Gastroesophageal sphincter (tissue), 4 donors: ENCODE measurements at regions not wholly inside any gene's neighbourhood (a gene's known extent, or its start where the extent isn't known, plus 50 kb on each side); places are given as distances from the start of the nearest gene placed in this dataset.

ENCODE experiments used
- ATAC-seq: fragments of 150-250 bp; one replicate; pipeline ENCODE4 v1.9.1; 2016; ENCODE audit warnings: mild to moderate bottlenecking, moderate library complexity
- H3K27ac ChIP-seq, 4 donors: fragments of 200-600 bp; sonication (generic) in 3 of 4; 1 replicate in 3 of 4; 2 replicates in 1 of 4; pipeline ENCODE4 v1.5.1; 2016 to 2019
- H3K27me3 ChIP-seq: fragments of 200-600 bp; sonication (generic); one replicate; pipeline ENCODE4 v1.5.1; 2019
- H3K36me3 ChIP-seq, 2 donors: fragments of 200-600 bp; sonication (generic); one replicate each; pipeline ENCODE4 v1.5.1; 2019; ENCODE audit warnings: control low read depth in 1 of 2
- H3K4me1 ChIP-seq, 3 donors: fragments of 200-600 bp; sonication (generic); 1 replicate in 2 of 3; 2 replicates in 1 of 3; pipeline ENCODE4 v1.5.1; 2016 to 2019; ENCODE audit warnings: control low read depth in 2 of 3
- H3K4me3 ChIP-seq, 2 donors: fragments of 200-600 bp; sonication (generic); one replicate each; pipeline ENCODE4 v1.5.1; 2019; ENCODE audit warnings: mild to moderate bottlenecking in 1 of 2, moderate library complexity in 1 of 2
- H3K9me3 ChIP-seq, 3 donors: fragments of 200-600 bp; sonication (generic); one replicate each; pipeline ENCODE4 v1.5.1; 2017 to 2019; ENCODE audit warnings: control low read depth in 2 of 3
- CTCF ChIP-seq, 4 experiments: fragments of 200-600 bp in 2 of 4; fragments of 450-650 bp in 2 of 4; sonication (generic) in 1 of 4; IDR thresholded peaks; one replicate each; pipeline ENCODE4 v1.5.1; 2017 to 2019; ENCODE audit warnings: antibody characterized with exemption in 4 of 4, mild to moderate bottlenecking in 2 of 4, moderate library complexity in 2 of 4
- EP300 ChIP-seq: sonication (generic); formaldehyde crosslinking; IDR thresholded peaks from one replicate; pipeline ENCODE4 v1.6.1; 2017; ENCODE audit warnings: antibody characterized with exemption, mild to moderate bottlenecking
- POLR2A ChIP-seq, 2 donors: fragments of 450-650 bp; IDR thresholded peaks; one replicate each; pipeline ENCODE4 v1.6.1; 2017; ENCODE audit warnings: antibody characterized with exemption in 2 of 2, mild to moderate bottlenecking in 2 of 2, moderate library complexity in 1 of 2
- POLR2AphosphoS5 ChIP-seq: sonication (generic); formaldehyde crosslinking; IDR thresholded peaks from one replicate; pipeline ENCODE4 v1.6.1; 2017; ENCODE audit warnings: antibody characterized with exemption
- WGBS, 2 donors: methylation state at CpG; one replicate each; pipeline ENCODE4 v1.1.5; 2018; ENCODE audit warnings: low coverage in 1 of 2; 5-methylcytosine and 5-hydroxymethylcytosine counted together

GRCh38 chr4:63464393-63464792 is 944.9 kb downstream of the TECRL start:
- H3K4me1 ChIP-seq, result no peaks in the 10 kb centered on the region
- no peak overlapping the region for H3K4me3 ChIP-seq
- H3K27ac ChIP-seq, result no peak overlapping the region
- ATAC-seq, result no peak
- peaks cover 0 to 15% (median 0%) of the 10 kb centered on the region in 3 donors for H3K9me3 ChIP-seq
- 60 to 83% methylated on average over 1 to 2 of the region's 4 CpGs for WGBS, 2 donors
- TF ChIP-seq POLR2AphosphoS5 (no peak), EP300 (no peak), POLR2A (IDR thresholded peaks at IDR 0.05) (no peak), CTCF (IDR thresholded peaks at IDR 0.05) (no peak)
- no peaks in the 10 kb centered on the region for H3K27me3 ChIP-seq
- H3K36me3 ChIP-seq, result no peaks in the 10 kb centered on the region

GRCh38 chr4:63460075-63460474 is 949.2 kb downstream of the TECRL start:
- no peak for ATAC-seq

GRCh38 chr4:63459329-63459728 is 949.9 kb downstream of the TECRL start:
- 49 to 75% methylated on average over 2 of the region's 2 CpGs for WGBS, 2 donors
- TF ChIP-seq POLR2A (IDR thresholded peaks at IDR 0.05) (no peak), POLR2AphosphoS5 (no peak), EP300 (no peak), CTCF (IDR thresholded peaks at IDR 0.05) (no peak)
- Histone ChIP-seq H3K9me3 (peaks cover 0 to 7% (median 0%) of the 10 kb centered on the region in 3 donors), H3K27me3 (no peaks in the 10 kb centered on the region), H3K27ac (no peak overlapping the region), H3K4me3 (no peak overlapping the region), H3K36me3 (no peaks in the 10 kb centered on the region), H3K4me1 (no peaks in the 10 kb centered on the region)
- no peak for ATAC-seq

More at GRCh38 chr4:63460075-63460474, 949.2 kb downstream of the TECRL start:
- H3K27me3 ChIP-seq, result no peaks in the 10 kb centered on the region
- H3K4me3 ChIP-seq, result no peak overlapping the region
- no peaks in the 10 kb centered on the region for H3K36me3 ChIP-seq
- H3K9me3 ChIP-seq, result peaks cover 0 to 13% (median 0%) of the 10 kb centered on the region in 3 donors
- H3K27ac ChIP-seq, result no peak overlapping the region
- WGBS, 2 donors, result 59% methylated on average over 2 of the region's 2 CpGs; no CpG with 5 or more reads in 1 of the 2 donors
- no peaks in the 10 kb centered on the region for H3K4me1 ChIP-seq
- TF ChIP-seq EP300, result no peak
- no peak for TF ChIP-seq POLR2A (IDR thresholded peaks at IDR 0.05)
- no peak for TF ChIP-seq POLR2AphosphoS5
- TF ChIP-seq CTCF (IDR thresholded peaks at IDR 0.05), result no peak

- TF ChIP-seq POLR2AphosphoS5 (no peak), CTCF (IDR thresholded peaks at IDR 0.05) (no peak), EP300 (no peak), POLR2A (IDR thresholded peaks at IDR 0.05) (no peak)
- H3K27me3 ChIP-seq, result no peaks in the 10 kb centered on the region
- ATAC-seq, result no peak
Observed at GRCh38 chr4:63458010-63458409, 951.2 kb downstream of the TECRL start.

GRCh38 chr4:63440236-63440635 is 969.0 kb downstream of the TECRL start:
- Histone ChIP-seq H3K4me1 (no peaks in the 10 kb centered on the region), H3K9me3 (no peaks in the 10 kb centered on the region), H3K4me3 (no peak overlapping the region), H3K36me3 (no peaks in the 10 kb centered on the region), H3K27ac (no peak overlapping the region), H3K27me3 (no peaks in the 10 kb centered on the region)
- TF ChIP-seq CTCF (IDR thresholded peaks at IDR 0.05), result no peak
- TF ChIP-seq POLR2A (IDR thresholded peaks at IDR 0.05), result no peak
- TF ChIP-seq EP300, result no peak
- no peak for TF ChIP-seq POLR2AphosphoS5
- ATAC-seq, result no peak

More at GRCh38 chr4:63458010-63458409, 951.2 kb downstream of the TECRL start:
- H3K4me1 ChIP-seq, result no peaks in the 10 kb centered on the region
- WGBS, 2 donors, result 35% methylated on average over 1 of the region's 1 CpG
- no peak overlapping the region for H3K27ac ChIP-seq
- H3K36me3 ChIP-seq, result no peaks in the 10 kb centered on the region
- H3K9me3 ChIP-seq, result peaks cover 0 to 7% (median 0%) of the 10 kb centered on the region in 3 donors
- no peak overlapping the region for H3K4me3 ChIP-seq
